ENCODE measurements at regions not wholly inside any gene's neighbourhood (a gene's known extent, or its start where the extent isn't known, plus 50 kb on each side); places are given as distances from the start of the nearest gene placed in this dataset.

DNA sequence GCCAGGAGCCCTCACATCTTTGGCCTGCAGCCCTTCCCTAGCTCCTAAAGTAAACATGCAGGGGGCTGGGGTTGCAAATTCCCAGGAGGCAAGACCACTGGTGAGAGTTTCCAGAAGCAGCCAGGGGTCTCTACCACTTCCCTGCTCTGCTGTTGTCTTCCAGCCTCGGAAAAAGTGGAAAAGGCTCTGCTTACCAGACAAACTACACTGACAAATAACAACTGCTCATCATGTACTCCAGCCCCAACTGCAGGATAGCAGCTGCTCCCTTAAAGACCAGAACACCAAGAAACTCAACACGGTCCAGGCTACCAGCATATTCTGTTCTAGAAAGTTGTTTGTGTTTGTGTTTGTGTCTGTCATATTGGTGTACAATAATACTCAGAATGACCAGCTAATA, 187.5 kb upstream of the MARCKS start:
- DNase-seq (ENCODE audit: low spot score): no peak
- in situ Hi-C loops (cut with MboI; ENCODE audit: low pct_unique_long_range_greater_than_20kb, low sequenced_read_pairs, unreplicated experiment): no loop called here
- TF ChIP-seq, protein P1, sequence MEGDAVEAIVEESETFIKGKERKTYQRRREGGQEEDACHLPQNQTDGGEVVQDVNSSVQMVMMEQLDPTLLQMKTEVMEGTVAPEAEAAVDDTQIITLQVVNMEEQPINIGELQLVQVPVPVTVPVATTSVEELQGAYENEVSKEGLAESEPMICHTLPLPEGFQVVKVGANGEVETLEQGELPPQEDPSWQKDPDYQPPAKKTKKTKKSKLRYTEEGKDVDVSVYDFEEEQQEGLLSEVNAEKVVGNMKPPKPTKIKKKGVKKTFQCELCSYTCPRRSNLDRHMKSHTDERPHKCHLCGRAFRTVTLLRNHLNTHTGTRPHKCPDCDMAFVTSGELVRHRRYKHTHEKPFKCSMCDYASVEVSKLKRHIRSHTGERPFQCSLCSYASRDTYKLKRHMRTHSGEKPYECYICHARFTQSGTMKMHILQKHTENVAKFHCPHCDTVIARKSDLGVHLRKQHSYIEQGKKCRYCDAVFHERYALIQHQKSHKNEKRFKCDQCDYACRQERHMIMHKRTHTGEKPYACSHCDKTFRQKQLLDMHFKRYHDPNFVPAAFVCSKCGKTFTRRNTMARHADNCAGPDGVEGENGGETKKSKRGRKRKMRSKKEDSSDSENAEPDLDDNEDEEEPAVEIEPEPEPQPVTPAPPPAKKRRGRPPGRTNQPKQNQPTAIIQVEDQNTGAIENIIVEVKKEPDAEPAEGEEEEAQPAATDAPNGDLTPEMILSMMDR (IDR thresholded peaks at IDR 0.05; ENCODE audit: extremely low read depth, insufficient read depth, missing control alignments): no peak

DNA sequence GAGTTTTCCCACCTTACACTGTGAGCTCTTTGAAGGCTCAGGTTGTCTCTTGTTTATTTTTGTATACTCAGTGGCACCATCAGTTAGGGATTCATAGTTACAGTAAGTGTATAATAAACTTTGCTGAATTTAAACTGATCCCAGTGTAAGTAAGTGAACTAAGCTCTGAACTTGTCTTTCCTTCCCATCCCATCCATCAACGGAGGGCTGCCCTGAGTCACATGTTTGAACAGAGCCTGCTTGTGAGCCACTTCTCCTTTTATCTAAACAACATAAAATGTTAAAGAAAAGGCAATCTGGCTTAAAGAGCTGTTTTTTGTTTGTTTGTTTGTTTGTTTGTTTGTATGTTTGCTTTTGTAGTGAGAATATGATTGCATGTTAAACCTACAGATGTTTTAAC, 185.7 kb upstream of the MARCKS start:
- no peak for DNase-seq (ENCODE audit: low spot score)
- in situ Hi-C loops (cut with MboI; ENCODE audit: low pct_unique_long_range_greater_than_20kb, low sequenced_read_pairs, unreplicated experiment): no loop called here
- TF ChIP-seq, protein P1 (IDR thresholded peaks at IDR 0.05; ENCODE audit: extremely low read depth, insufficient read depth, missing control alignments): no peak

DNA sequence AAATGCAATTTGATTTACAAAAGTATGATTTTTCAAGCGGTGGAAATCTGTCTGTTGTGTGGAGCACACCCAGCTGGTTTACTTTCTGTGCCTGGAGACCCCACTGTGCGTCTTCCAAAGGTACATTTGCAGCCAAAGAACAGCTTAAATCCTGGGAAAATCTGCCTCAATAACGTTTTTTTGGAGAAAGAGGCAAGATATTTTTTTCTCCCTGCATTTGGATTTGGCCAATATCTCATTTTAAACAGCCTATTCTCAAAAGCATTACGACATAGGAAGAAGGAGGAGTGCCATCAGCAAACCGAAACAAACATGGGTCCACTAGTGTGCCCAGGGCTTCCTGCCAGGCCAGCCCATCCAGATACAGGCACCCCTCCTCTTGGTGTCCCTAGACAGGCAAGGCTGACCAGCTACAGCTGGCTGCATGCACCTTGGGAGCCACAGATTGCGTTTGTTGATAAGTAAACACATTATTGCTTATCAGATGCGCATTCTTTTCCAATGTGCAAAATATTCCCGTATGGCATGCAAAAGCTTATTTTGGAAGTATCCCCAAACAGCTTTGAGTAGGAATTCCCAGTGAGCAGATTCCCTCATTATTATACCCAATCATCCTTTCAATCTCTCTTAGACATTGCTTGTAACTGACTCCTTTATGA, 184.5 kb upstream of the MARCKS start:
- no peak for DNase-seq (ENCODE audit: low spot score)
- in situ Hi-C loops (cut with MboI; ENCODE audit: low pct_unique_long_range_greater_than_20kb, low sequenced_read_pairs, unreplicated experiment): no loop called here
- TF ChIP-seq, protein P1 (IDR thresholded peaks at IDR 0.05; ENCODE audit: extremely low read depth, insufficient read depth, missing control alignments): no peak

DNA sequence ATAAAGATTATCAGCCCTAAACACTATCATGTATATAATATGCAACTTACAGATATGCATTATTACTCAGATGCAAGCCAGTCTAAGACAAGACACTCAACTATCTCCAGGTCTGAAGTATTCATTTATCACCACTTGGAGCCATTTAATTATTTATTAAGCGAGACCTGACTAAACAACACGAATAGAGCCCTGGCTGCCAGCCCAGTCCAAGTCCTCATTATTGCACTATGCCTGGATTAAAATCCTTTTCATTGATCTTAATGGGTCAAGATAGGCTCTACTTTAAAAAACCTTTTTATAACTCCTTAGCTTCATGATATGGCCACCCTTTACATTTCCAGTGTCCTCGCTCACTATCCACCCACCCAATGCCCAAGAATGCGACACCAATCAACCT, 183.1 kb upstream of the MARCKS start:
- in situ Hi-C loops (cut with MboI; ENCODE audit: low pct_unique_long_range_greater_than_20kb, low sequenced_read_pairs, unreplicated experiment): no loop called here
- TF ChIP-seq, protein P1 (IDR thresholded peaks at IDR 0.05; ENCODE audit: extremely low read depth, insufficient read depth, missing control alignments): no peak
- no peak for DNase-seq (ENCODE audit: low spot score)

DNA sequence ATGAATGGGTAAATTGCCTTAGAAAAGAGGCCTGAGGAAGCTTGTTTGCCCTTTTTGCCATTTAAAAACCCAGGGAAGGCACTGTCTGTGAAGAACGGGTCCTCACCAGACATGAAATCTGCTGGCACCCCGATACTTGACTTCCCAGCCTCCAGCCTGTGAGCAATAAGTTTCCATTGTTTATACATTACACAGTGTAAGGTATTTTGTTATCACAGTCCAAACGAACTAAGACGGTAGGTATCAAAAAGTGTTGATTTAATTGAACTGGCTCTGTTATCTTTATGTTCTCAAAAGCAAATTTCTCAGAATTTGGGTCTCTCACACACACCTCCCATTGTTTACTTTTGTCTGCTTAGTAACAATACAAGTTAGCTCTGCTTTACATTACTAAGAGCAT, 181.1 kb upstream of the MARCKS start:
- DNase-seq (ENCODE audit: low spot score): no peak
- in situ Hi-C loops (cut with MboI; ENCODE audit: low pct_unique_long_range_greater_than_20kb, low sequenced_read_pairs, unreplicated experiment): no loop called here
- TF ChIP-seq, protein P1 (IDR thresholded peaks at IDR 0.05; ENCODE audit: extremely low read depth, insufficient read depth, missing control alignments): no peak

DNA sequence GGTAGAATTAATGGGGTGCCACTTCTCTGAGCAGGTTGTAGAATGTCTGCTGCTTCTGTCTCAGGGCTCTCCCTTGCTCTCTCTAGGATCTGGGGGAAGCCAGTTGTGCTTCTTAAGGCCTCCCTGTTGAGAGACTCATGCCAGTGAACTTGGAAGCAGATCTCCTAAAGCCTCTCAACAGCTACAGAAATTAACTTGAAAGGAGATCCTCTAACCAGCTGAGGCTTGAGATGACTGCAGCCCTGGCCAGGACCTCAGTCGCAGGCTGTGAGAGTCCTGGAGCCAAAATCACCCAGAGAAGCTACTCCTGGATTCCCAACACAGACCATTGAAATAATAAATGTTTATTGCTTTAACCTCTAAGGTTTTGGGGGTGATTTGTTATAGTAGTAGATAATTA, 180.2 kb upstream of the MARCKS start:
- TF ChIP-seq, protein P1 (IDR thresholded peaks at IDR 0.05; ENCODE audit: extremely low read depth, insufficient read depth, missing control alignments): no peak
- no peak for DNase-seq (ENCODE audit: low spot score)
- in situ Hi-C loops (cut with MboI; ENCODE audit: low pct_unique_long_range_greater_than_20kb, low sequenced_read_pairs, unreplicated experiment): no loop called here
